WERI-Rb-1 (cell line): ENCODE measurements at regions not wholly inside any gene's neighbourhood (a gene's known extent, or its start where the extent isn't known, plus 50 kb on each side); places are given as distances from the start of the nearest gene placed in this dataset.
"Not testable (repeated sequence)": the region's sequence is repeated elsewhere in the genome, so short reads cannot be mapped to it uniquely, and the experiment has no call there.

Experiments
- DNase-seq: peaks from one replicate; pipeline ENCODE4 v3.0.0-alpha.2; 2020
- H3K27ac ChIP-seq: fragments of 250-450 bp; sonication (Bioruptor Pico); 2 replicates; pipeline ENCODE4 v1.5.1; 2020; ENCODE audit warnings: mild to moderate bottlenecking, moderate library complexity
- H3K27me3 ChIP-seq: fragments of 250-450 bp; sonication (Bioruptor Pico); 2 replicates; pipeline ENCODE4 v1.5.1; 2021; ENCODE audit warnings: mild to moderate bottlenecking, low read depth, moderate library complexity; ENCODE audit not compliant: insufficient read depth, severe bottlenecking
- H3K36me3 ChIP-seq: fragments of 250-450 bp; sonication (Bioruptor Pico); 2 replicates; pipeline ENCODE4 v1.5.1; 2020; ENCODE audit warnings: mild to moderate bottlenecking, moderate library complexity
- H3K4me3 ChIP-seq: 2 replicates; pipeline ENCODE4 v1.5.1; 2011; ENCODE audit warnings: low read depth, mild to moderate bottlenecking, control low read depth, low read length
- H3K9me3 ChIP-seq: fragments of 250-450 bp; sonication (Bioruptor Pico); 2 replicates; pipeline ENCODE4 v1.5.1; 2021; ENCODE audit warnings: mild to moderate bottlenecking, moderate library complexity; ENCODE audit not compliant: severe bottlenecking
- CTCF ChIP-seq: IDR thresholded peaks from 2 replicates; pipeline ENCODE4 v1.5.1; 2011; ENCODE audit warnings: low read depth, mild to moderate bottlenecking, control low read depth, inconsistent platforms, low read length

- Histone ChIP-seq H3K36me3 (no peaks in the 10 kb centered on the region), H3K27me3 (no peaks in the 10 kb centered on the region), H3K27ac (no peak overlapping the region), H3K9me3 (no peaks in the 10 kb centered on the region), H3K4me3 (no peak overlapping the region)
- no peak for TF ChIP-seq CTCF
- no peak for DNase-seq
Observed at GRCh38 chr4:20017070-20017776, 234.5 kb upstream of the SLIT2 start.

DNA sequence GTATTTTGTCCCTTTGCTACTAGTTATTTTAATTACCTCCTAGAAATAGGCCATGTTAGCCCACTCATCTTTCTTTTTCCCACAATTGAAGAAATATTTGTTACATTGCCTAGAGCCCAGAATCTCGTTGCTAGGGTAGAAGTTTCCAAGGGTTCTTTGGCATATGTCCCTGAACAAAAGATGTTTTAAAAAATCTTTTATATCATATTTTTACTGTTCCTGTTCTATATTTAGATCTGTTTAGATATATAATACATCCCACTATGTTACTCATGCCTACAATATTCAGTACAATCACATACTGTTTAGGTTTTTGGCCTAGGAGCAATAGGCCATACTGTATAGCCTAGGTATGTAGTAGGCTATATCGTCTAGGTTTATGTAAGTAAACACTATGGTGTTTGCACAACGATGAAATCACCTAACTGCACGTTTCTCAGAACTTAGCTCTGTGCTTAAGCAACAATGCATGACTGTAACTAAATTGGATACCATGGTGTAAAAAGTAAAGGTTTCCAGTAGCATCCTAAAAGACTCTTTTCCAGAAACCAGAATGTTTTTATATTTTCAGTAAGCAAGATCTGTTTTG lies 236.0 kb upstream of the SLIT2 start:
- no peaks in the 10 kb centered on the region for H3K36me3 ChIP-seq
- no peak for TF ChIP-seq CTCF
- H3K4me3 ChIP-seq = no peak overlapping the region
- DNase-seq = no peak
- H3K27ac ChIP-seq = no peak overlapping the region
- H3K27me3 ChIP-seq = no peaks in the 10 kb centered on the region
- no peaks in the 10 kb centered on the region for H3K9me3 ChIP-seq

- not testable (repeated sequence) for H3K27me3 ChIP-seq, H3K36me3 ChIP-seq, H3K27ac ChIP-seq, DNase-seq, H3K9me3 ChIP-seq, H3K4me3 ChIP-seq
Observed at GRCh38 chr4:20003836-20004558, 247.7 kb upstream of the SLIT2 start.

DNA sequence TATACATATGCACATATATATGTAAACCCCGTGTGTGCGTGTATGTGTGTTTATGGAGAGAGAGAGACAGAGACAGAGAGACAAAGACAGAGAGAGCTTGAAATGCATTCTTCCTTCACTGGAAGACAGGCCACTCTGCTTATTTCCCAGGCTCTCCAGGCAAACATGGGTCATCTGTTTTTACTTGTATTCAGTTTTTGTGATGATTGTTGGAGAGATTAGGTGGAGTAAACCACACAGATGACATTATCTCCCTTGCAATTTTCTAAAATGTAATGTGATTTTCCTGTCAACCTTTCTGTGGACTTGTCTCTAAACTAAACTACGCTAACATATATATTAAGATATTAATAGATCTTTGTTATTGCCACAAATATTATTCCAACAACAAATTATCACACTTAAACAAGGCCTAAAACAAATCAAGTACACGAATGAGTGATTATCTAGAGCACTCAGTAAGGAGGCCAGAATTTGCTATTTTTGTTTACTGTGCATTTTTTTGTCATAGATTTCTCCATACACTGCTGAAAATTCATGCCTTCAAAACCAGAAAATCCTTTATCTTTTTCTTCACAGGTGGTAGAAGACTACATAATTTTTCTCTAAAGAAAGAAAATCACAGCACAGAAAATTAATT lies 251.8 kb upstream of the SLIT2 start:
- Histone ChIP-seq H3K27ac (no peak overlapping the region), H3K9me3 (no peaks in the 10 kb centered on the region), H3K27me3 (no peaks in the 10 kb centered on the region), H3K4me3 (no peak overlapping the region), H3K36me3 (no peaks in the 10 kb centered on the region)
- no peak for TF ChIP-seq CTCF
- no peak for DNase-seq

DNA sequence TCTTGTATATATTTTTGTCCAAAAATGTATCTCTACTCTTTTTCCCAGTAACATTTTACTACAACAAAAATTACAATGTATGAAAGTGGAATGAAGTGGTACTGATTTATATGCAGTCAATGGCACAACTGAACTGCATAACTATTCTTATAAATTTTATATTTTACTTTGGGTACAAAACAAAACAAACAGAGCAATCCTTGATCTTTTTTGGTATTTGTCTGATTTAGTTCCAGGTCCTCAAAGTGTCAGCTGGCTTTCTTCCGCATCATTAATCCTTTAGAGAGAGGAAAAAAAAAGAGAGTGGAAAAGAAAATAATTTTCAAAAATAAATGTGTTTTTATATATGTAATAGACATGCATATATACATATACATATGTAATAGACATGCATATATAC lies 252.4 kb upstream of the SLIT2 start:
- Histone ChIP-seq H3K36me3 (no peaks in the 10 kb centered on the region), H3K27me3 (no peaks in the 10 kb centered on the region), H3K9me3 (no peaks in the 10 kb centered on the region), H3K4me3 (no peak overlapping the region), H3K27ac (no peak overlapping the region)
- DNase-seq = no peak
- no peak for TF ChIP-seq CTCF

DNA sequence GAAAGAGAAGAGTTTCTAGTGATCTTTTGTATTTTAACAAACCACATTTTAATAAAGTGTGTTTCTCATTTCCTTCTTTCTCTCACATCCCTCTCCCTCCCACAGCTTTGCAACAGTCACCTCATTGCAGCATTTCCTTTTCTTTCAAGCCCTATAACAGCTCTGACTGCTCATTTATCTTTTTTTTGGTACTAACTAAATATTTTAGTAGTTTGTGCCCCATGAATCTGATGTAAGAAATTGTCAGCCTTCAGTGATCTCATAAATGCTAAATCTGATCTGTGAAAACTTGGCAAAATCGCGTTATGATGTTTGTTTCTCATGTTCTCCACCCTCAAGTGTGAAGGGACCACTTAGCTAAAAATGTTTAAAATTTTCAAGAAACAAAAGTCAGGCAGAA lies 258.5 kb upstream of the SLIT2 start:
- Histone ChIP-seq H3K27ac (no peak overlapping the region), H3K4me3 (no peak overlapping the region), H3K9me3 (no peaks in the 10 kb centered on the region), H3K27me3 (no peaks in the 10 kb centered on the region), H3K36me3 (no peaks in the 10 kb centered on the region)
- DNase-seq = no peak
- TF ChIP-seq CTCF = no peak
